ENCODE measurements at regions not wholly inside any gene's neighbourhood (a gene's known extent, or its start where the extent isn't known, plus 50 kb on each side); places are given as distances from the start of the nearest gene placed in this dataset.

- WGBS (ENCODE audit: insufficient coverage, insufficient read length) = no CpG with 5 or more reads among the region's 5 CpGs
Measured at GRCh38 chr2:217517402-217517801, 485.4 kb downstream of the TNS1 start.

GRCh38 chr2:217515615-217516309, 487.0 kb downstream of the TNS1 start:
- DNase-seq (ENCODE audit: low read depth, low spot score) = no peak
- no peak overlapping the region for H3K27ac ChIP-seq (ENCODE audit: low read length)
- WGBS (ENCODE audit: insufficient coverage, insufficient read length) = no CpG with 5 or more reads among the region's 5 CpGs

More at GRCh38 chr2:217517402-217517801, 485.4 kb downstream of the TNS1 start:
- Histone ChIP-seq H3K27me3 (ENCODE audit: control insufficient read depth, insufficient read depth, low read length) (no peaks in the 10 kb centered on the region), H3K4me3 (ENCODE audit: low read length) (no peak overlapping the region), H3K27ac (ENCODE audit: low read length) (no peak overlapping the region), H3K4me1 (ENCODE audit: control insufficient read depth, insufficient read depth, low read length) (no peaks in the 10 kb centered on the region), H3K9me3 (ENCODE audit: control insufficient read depth, insufficient read depth, low read length) (no peaks in the 10 kb centered on the region), H3K36me3 (ENCODE audit: control insufficient read depth, insufficient read depth, low read length) (no peaks in the 10 kb centered on the region)
- no peak for DNase-seq (ENCODE audit: low read depth, low spot score)

GRCh38 chr2:217513258-217513657, 489.5 kb downstream of the TNS1 start:
- Histone ChIP-seq H3K4me1 (ENCODE audit: control insufficient read depth, insufficient read depth, low read length) (0 out of 2 replicates have a peak, but pooled peaks cover 1% of the 10 kb centered on the region), H3K27me3 (ENCODE audit: control insufficient read depth, insufficient read depth, low read length) (no peaks in the 10 kb centered on the region), H3K36me3 (ENCODE audit: control insufficient read depth, insufficient read depth, low read length) (no peaks in the 10 kb centered on the region), H3K27ac (ENCODE audit: low read length) (no peak overlapping the region), H3K4me3 (ENCODE audit: low read length) (no peak overlapping the region), H3K9me3 (ENCODE audit: control insufficient read depth, insufficient read depth, low read length) (no peaks in the 10 kb centered on the region)
- DNase-seq (ENCODE audit: low read depth, low spot score) = no peak
- no CpG with 5 or more reads among the region's 1 CpG for WGBS (ENCODE audit: insufficient coverage, insufficient read length)

More at GRCh38 chr2:217515615-217516309, 487.0 kb downstream of the TNS1 start:
- no peaks in the 10 kb centered on the region for H3K27me3 ChIP-seq (ENCODE audit: control insufficient read depth, insufficient read depth, low read length)
- H3K4me3 ChIP-seq (ENCODE audit: low read length) = no peak overlapping the region
- H3K9me3 ChIP-seq (ENCODE audit: control insufficient read depth, insufficient read depth, low read length) = no peaks in the 10 kb centered on the region
- H3K36me3 ChIP-seq (ENCODE audit: control insufficient read depth, insufficient read depth, low read length) = no peaks in the 10 kb centered on the region
- 0 out of 2 replicates have a peak, but pooled peaks cover 1% of the 10 kb centered on the region for H3K4me1 ChIP-seq (ENCODE audit: control insufficient read depth, insufficient read depth, low read length)

GRCh38 chr2:217512728-217513127, 490.1 kb downstream of the TNS1 start:
- H3K27me3 ChIP-seq (ENCODE audit: control insufficient read depth, insufficient read depth, low read length) = no peaks in the 10 kb centered on the region
- no CpG with 5 or more reads among the region's 4 CpGs for WGBS (ENCODE audit: insufficient coverage, insufficient read length)
- 0 out of 2 replicates have a peak, but pooled peaks cover 1% of the 10 kb centered on the region for H3K4me1 ChIP-seq (ENCODE audit: control insufficient read depth, insufficient read depth, low read length)
- no peak overlapping the region for H3K27ac ChIP-seq (ENCODE audit: low read length)
- no peaks in the 10 kb centered on the region for H3K9me3 ChIP-seq (ENCODE audit: control insufficient read depth, insufficient read depth, low read length)
- no peaks in the 10 kb centered on the region for H3K36me3 ChIP-seq (ENCODE audit: control insufficient read depth, insufficient read depth, low read length)
- DNase-seq (ENCODE audit: low read depth, low spot score) = no peak
- H3K4me3 ChIP-seq (ENCODE audit: low read length) = no peak overlapping the region

- no peaks in the 10 kb centered on the region for H3K27me3 ChIP-seq (ENCODE audit: control insufficient read depth, insufficient read depth, low read length)
- H3K4me1 ChIP-seq (ENCODE audit: control insufficient read depth, insufficient read depth, low read length) = 0 out of 2 replicates have a peak, but pooled peaks cover 1% of the 10 kb centered on the region
- WGBS (ENCODE audit: insufficient coverage, insufficient read length) = no CpG with 5 or more reads among the region's 1 CpG
Measured at GRCh38 chr2:217512259-217512658, 490.5 kb downstream of the TNS1 start.

GRCh38 chr2:217511850-217512249, 490.9 kb downstream of the TNS1 start:
- H3K36me3 ChIP-seq (ENCODE audit: control insufficient read depth, insufficient read depth, low read length) = no peaks in the 10 kb centered on the region
- H3K27me3 ChIP-seq (ENCODE audit: control insufficient read depth, insufficient read depth, low read length) = no peaks in the 10 kb centered on the region
- no peak overlapping the region for H3K27ac ChIP-seq (ENCODE audit: low read length)
- DNase-seq (ENCODE audit: low read depth, low spot score) = no peak
- WGBS (ENCODE audit: insufficient coverage, insufficient read length) = no CpG with 5 or more reads among the region's 3 CpGs
- H3K4me3 ChIP-seq (ENCODE audit: low read length) = no peak overlapping the region
- H3K4me1 ChIP-seq (ENCODE audit: control insufficient read depth, insufficient read depth, low read length) = 0 out of 2 replicates have a peak, but pooled peaks cover 1% of the 10 kb centered on the region
- no peaks in the 10 kb centered on the region for H3K9me3 ChIP-seq (ENCODE audit: control insufficient read depth, insufficient read depth, low read length)

More at GRCh38 chr2:217512259-217512658, 490.5 kb downstream of the TNS1 start:
- no peak for DNase-seq (ENCODE audit: low read depth, low spot score)
- Histone ChIP-seq H3K4me3 (ENCODE audit: low read length) (no peak overlapping the region), H3K27ac (ENCODE audit: low read length) (no peak overlapping the region), H3K9me3 (ENCODE audit: control insufficient read depth, insufficient read depth, low read length) (no peaks in the 10 kb centered on the region), H3K36me3 (ENCODE audit: control insufficient read depth, insufficient read depth, low read length) (no peaks in the 10 kb centered on the region)

GRCh38 chr2:217510771-217511291, 492.0 kb downstream of the TNS1 start:
- no CpG with 5 or more reads among the region's 9 CpGs for WGBS (ENCODE audit: insufficient coverage, insufficient read length)
- peak; percentile 48 for DNase-seq (ENCODE audit: low read depth, low spot score)

GRCh38 chr2:217505303-217505702, 497.5 kb downstream of the TNS1 start:
- no peaks in the 10 kb centered on the region for H3K36me3 ChIP-seq (ENCODE audit: control insufficient read depth, insufficient read depth, low read length)
- no peaks in the 10 kb centered on the region for H3K27me3 ChIP-seq (ENCODE audit: control insufficient read depth, insufficient read depth, low read length)
- no peak for DNase-seq (ENCODE audit: low read depth, low spot score)
- H3K4me1 ChIP-seq (ENCODE audit: control insufficient read depth, insufficient read depth, low read length) = no peaks in the 10 kb centered on the region
- no peaks in the 10 kb centered on the region for H3K9me3 ChIP-seq (ENCODE audit: control insufficient read depth, insufficient read depth, low read length)
- no peak overlapping the region for H3K27ac ChIP-seq (ENCODE audit: low read length)
- no peak overlapping the region for H3K4me3 ChIP-seq (ENCODE audit: low read length)
- no CpG with 5 or more reads among the region's 1 CpG for WGBS (ENCODE audit: insufficient coverage, insufficient read length)

More at GRCh38 chr2:217510771-217511291, 492.0 kb downstream of the TNS1 start:
- Histone ChIP-seq H3K4me3 (ENCODE audit: low read length) (no peak overlapping the region), H3K4me1 (ENCODE audit: control insufficient read depth, insufficient read depth, low read length) (0 out of 2 replicates have a peak, but pooled peaks cover 1% of the 10 kb centered on the region), H3K36me3 (ENCODE audit: control insufficient read depth, insufficient read depth, low read length) (no peaks in the 10 kb centered on the region), H3K27me3 (ENCODE audit: control insufficient read depth, insufficient read depth, low read length) (no peaks in the 10 kb centered on the region), H3K9me3 (ENCODE audit: control insufficient read depth, insufficient read depth, low read length) (no peaks in the 10 kb centered on the region), H3K27ac (ENCODE audit: low read length) (no peak overlapping the region)

GRCh38 chr2:217501887-217502286, 500.9 kb downstream of the TNS1 start:
- Histone ChIP-seq H3K4me1 (ENCODE audit: control insufficient read depth, insufficient read depth, low read length) (no peaks in the 10 kb centered on the region), H3K27me3 (ENCODE audit: control insufficient read depth, insufficient read depth, low read length) (no peaks in the 10 kb centered on the region), H3K27ac (ENCODE audit: low read length) (no peak overlapping the region), H3K36me3 (ENCODE audit: control insufficient read depth, insufficient read depth, low read length) (no peaks in the 10 kb centered on the region), H3K4me3 (ENCODE audit: low read length) (no peak overlapping the region), H3K9me3 (ENCODE audit: control insufficient read depth, insufficient read depth, low read length) (no peaks in the 10 kb centered on the region)
- no CpG with 5 or more reads among the region's 2 CpGs for WGBS (ENCODE audit: insufficient coverage, insufficient read length)
- no peak for DNase-seq (ENCODE audit: low read depth, low spot score)

GRCh38 chr2:217497843-217498377, 504.9 kb downstream of the TNS1 start:
- DNase-seq (ENCODE audit: low read depth, low spot score) = no peak
- Histone ChIP-seq H3K4me3 (ENCODE audit: low read length) (no peak overlapping the region), H3K4me1 (ENCODE audit: control insufficient read depth, insufficient read depth, low read length) (no peaks in the 10 kb centered on the region), H3K36me3 (ENCODE audit: control insufficient read depth, insufficient read depth, low read length) (no peaks in the 10 kb centered on the region), H3K9me3 (ENCODE audit: control insufficient read depth, insufficient read depth, low read length) (no peaks in the 10 kb centered on the region), H3K27ac (ENCODE audit: low read length) (no peak overlapping the region), H3K27me3 (ENCODE audit: control insufficient read depth, insufficient read depth, low read length) (no peaks in the 10 kb centered on the region)
- no CpG with 5 or more reads among the region's 3 CpGs for WGBS (ENCODE audit: insufficient coverage, insufficient read length)
